Thymus (tissue), 11 donors: ENCODE measurements at regions not wholly inside any gene's neighbourhood (a gene's known extent, or its start where the extent isn't known, plus 50 kb on each side); places are given as distances from the start of the nearest gene placed in this dataset.

ENCODE experiments used
- DNase-seq, 9 donors: peaks; one replicate each; pipeline ENCODE4 v3.0.0-alpha.2; 2013; ENCODE audit warnings: low spot score in 9 of 9, low read depth in 6 of 9, missing footprints in 1 of 9
- H3K27ac ChIP-seq, 2 donors: one replicate each; pipeline ENCODE4 v1.5.1; 2013; ENCODE audit warnings: control low read depth in 1 of 2, low read depth in 1 of 2, low read length in 1 of 2, mild to moderate bottlenecking in 1 of 2, moderate library complexity in 1 of 2
- H3K27me3 ChIP-seq, 2 donors: one replicate each; pipeline ENCODE4 v1.5.1; 2013; ENCODE audit warnings: low read length in 1 of 2; ENCODE audit not compliant: control insufficient read depth in 2 of 2, insufficient read depth in 1 of 2
- H3K36me3 ChIP-seq, 2 donors: one replicate each; pipeline ENCODE4 v1.5.1; 2013; ENCODE audit warnings: low read length in 1 of 2, mild to moderate bottlenecking in 1 of 2, moderate library complexity in 1 of 2; ENCODE audit not compliant: control insufficient read depth in 2 of 2, insufficient read depth in 2 of 2
- H3K4me1 ChIP-seq, 2 donors: one replicate each; pipeline ENCODE4 v1.5.1; 2013; ENCODE audit warnings: low read length in 2 of 2; ENCODE audit not compliant: control insufficient read depth in 2 of 2, insufficient read depth in 2 of 2
- H3K4me3 ChIP-seq, 2 donors: one replicate each; pipeline ENCODE4 v1.5.1; 2013; ENCODE audit warnings: low read length in 2 of 2, control low read depth in 1 of 2, mild to moderate bottlenecking in 1 of 2
- H3K9me3 ChIP-seq, 2 donors: one replicate each; pipeline ENCODE4 v1.5.1; 2013; ENCODE audit warnings: low read length in 1 of 2, mild to moderate bottlenecking in 1 of 2; ENCODE audit not compliant: control insufficient read depth in 2 of 2, insufficient read depth in 1 of 2
- WGBS: extraction: QIAGEN DNeasy Blood & Tissue Kit; methylation state at CpG from one replicate; pipeline ENCODE4 v1.1.7; 2013; 5-methylcytosine and 5-hydroxymethylcytosine counted together
- donor health status: healthy.

DNA sequence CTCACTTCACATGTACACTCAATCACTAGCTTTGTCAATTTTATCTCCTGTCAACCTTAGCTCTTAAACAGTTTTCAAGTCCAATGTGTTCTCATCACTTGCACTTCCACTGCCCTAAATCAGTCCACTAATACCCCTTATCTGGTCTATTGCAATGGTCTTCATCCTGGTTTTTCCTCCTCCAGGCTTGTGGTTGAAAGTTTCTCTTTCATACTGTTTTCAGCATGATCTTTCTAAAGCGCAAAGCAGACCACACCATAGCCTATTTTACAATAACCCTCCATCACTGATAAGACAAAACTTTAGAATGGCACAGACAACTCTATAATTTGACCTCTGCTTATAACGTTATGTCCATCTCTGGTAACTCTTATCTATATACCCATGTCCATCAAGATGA lies 62.0 kb upstream of the DDHD1 start:
- H3K36me3 ChIP-seq = no peaks in the 10 kb centered on the region
- H3K27ac ChIP-seq = no peak overlapping the region
- no peak for DNase-seq
- H3K9me3 ChIP-seq = no peaks in the 10 kb centered on the region
- H3K4me3 ChIP-seq = no peak overlapping the region
- no peaks in the 10 kb centered on the region for H3K27me3 ChIP-seq
- 99% methylated on average over 2 of the region's 2 CpGs for WGBS
- H3K4me1 ChIP-seq = peaks cover 0 to 8% of the 10 kb centered on the region in 2 donors

- H3K4me3 ChIP-seq = no peak overlapping the region
- H3K27ac ChIP-seq = no peak overlapping the region
- H3K4me1 ChIP-seq = peaks cover 0 to 8% of the 10 kb centered on the region in 2 donors
- WGBS = 92% methylated on average over 4 of the region's 4 CpGs
- no peak for DNase-seq
- H3K9me3 ChIP-seq = no peaks in the 10 kb centered on the region
- no peaks in the 10 kb centered on the region for H3K27me3 ChIP-seq
- no peaks in the 10 kb centered on the region for H3K36me3 ChIP-seq
Observed at GRCh38 chr14:53214384-53214783, 61.3 kb upstream of the DDHD1 start.

DNA sequence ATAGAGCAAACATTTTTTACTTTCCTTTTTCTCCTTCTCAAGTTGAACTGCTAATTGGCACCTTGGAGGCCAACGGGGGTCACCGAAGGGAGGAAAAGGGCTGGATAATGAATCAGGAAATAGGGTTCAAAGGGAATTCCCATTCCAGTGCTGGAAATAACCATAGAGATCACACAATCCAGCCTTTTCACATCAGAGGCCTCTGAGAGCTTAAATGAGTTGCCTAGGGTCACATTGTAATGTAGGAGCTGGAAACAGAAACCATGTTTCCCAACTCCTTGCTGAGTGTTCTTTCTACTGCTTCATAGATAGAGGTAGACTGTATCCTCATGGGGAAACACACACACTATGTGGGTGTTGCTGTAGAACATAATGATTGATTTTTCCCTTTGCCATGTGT lies 60.6 kb upstream of the DDHD1 start:
- Histone ChIP-seq H3K4me1 (peaks cover 0 to 8% of the 10 kb centered on the region in 2 donors), H3K27me3 (no peaks in the 10 kb centered on the region), H3K36me3 (no peaks in the 10 kb centered on the region), H3K27ac (no peak overlapping the region), H3K4me3 (no peak overlapping the region), H3K9me3 (no peaks in the 10 kb centered on the region)
- WGBS = 99% methylated on average over 2 of the region's 2 CpGs
- DNase-seq = no peak

- no peaks in the 10 kb centered on the region for H3K4me1 ChIP-seq
- no peak overlapping the region for H3K27ac ChIP-seq
- no peaks in the 10 kb centered on the region for H3K27me3 ChIP-seq
- 57% methylated on average over 2 of the region's 2 CpGs for WGBS
- H3K9me3 ChIP-seq = no peaks in the 10 kb centered on the region
- DNase-seq = no peak
- H3K36me3 ChIP-seq = no peaks in the 10 kb centered on the region
- no peak overlapping the region for H3K4me3 ChIP-seq
Observed at GRCh38 chr14:53209370-53209769, 56.2 kb upstream of the DDHD1 start.
